Activated naive CD4-positive, alpha-beta T cell treated with anti-CD3 and anti-CD28 coated beads for 36 hours (primary cell): ENCODE measurements at regions not wholly inside any gene's neighbourhood (a gene's known extent, or its start where the extent isn't known, plus 50 kb on each side); places are given as distances from the start of the nearest gene placed in this dataset.
"Not testable (repeated sequence)": the region's sequence is repeated elsewhere in the genome, so short reads cannot be mapped to it uniquely, and the experiment has no call there.

Experiments
- CTCF ChIA-PET: fragments of 350-600 bp; sonication (Branson Sonifier 250); formaldehyde crosslinking; loops from one replicate; lab custom pipeline; 2021; ENCODE audit warnings: antibody characterized with exemption; lab: Charles Lee
- DNase-seq: peaks from one replicate; pipeline ENCODE4 v3.0.0-alpha.2; 2020
- H3K27ac Mint-ChIP-seq: one replicate; pipeline ENCODE4 v1.8.0; 2021; ENCODE audit warnings: mild to moderate bottlenecking, mixed read lengths
- H3K27me3 Mint-ChIP-seq: one replicate; pipeline ENCODE4 v1.8.0; 2021; ENCODE audit warnings: low read depth, mixed read lengths
- H3K36me3 Mint-ChIP-seq: one replicate; pipeline ENCODE4 v1.8.0; 2021; ENCODE audit warnings: low read depth, mixed read lengths
- H3K4me1 Mint-ChIP-seq: one replicate; pipeline ENCODE4 v1.8.0; 2021; ENCODE audit warnings: low read depth, mixed read lengths
- H3K4me3 Mint-ChIP-seq: one replicate; pipeline ENCODE4 v1.8.0; 2021; ENCODE audit warnings: mild to moderate bottlenecking, moderate library complexity, mixed read lengths
- H3K9me3 Mint-ChIP-seq: one replicate; pipeline ENCODE4 v1.8.0; 2021; ENCODE audit warnings: mixed read lengths
- intact Hi-C: fragments of 100-400 bp; cut with micrococcal nuclease; formaldehyde crosslinking; loops from one replicate; pipeline ENCODE4 v1.15.1; 2023

GRCh38 chr16:26365161-26365940, 673.6 kb downstream of the HS3ST4 start:
- Mint-ChIP-seq H3K36me3 (no peaks in the 10 kb centered on the region), H3K27me3 (peaks cover 14% of the 10 kb centered on the region), H3K4me1 (no peaks in the 10 kb centered on the region), H3K4me3 (no peak overlapping the region), H3K9me3 (no peaks in the 10 kb centered on the region), H3K27ac (no peak overlapping the region)
- CTCF ChIA-PET: no interaction called here
- no peak for DNase-seq
- intact Hi-C loops: no loop called here

- CTCF ChIA-PET: no interaction called here
- H3K4me1 Mint-ChIP-seq: no peaks in the 10 kb centered on the region
- H3K27me3 Mint-ChIP-seq: peaks cover 5% of the 10 kb centered on the region
- no peak for DNase-seq
- intact Hi-C loops: no loop called here
- H3K4me3 Mint-ChIP-seq: no peak overlapping the region
- no peak overlapping the region for H3K27ac Mint-ChIP-seq
- no peaks in the 10 kb centered on the region for H3K36me3 Mint-ChIP-seq
- no peaks in the 10 kb centered on the region for H3K9me3 Mint-ChIP-seq
Measured at GRCh38 chr16:26371349-26371869, 679.6 kb downstream of the HS3ST4 start.

GRCh38 chr16:26374279-26374925, 682.6 kb downstream of the HS3ST4 start:
- no peaks in the 10 kb centered on the region for H3K27me3 Mint-ChIP-seq
- intact Hi-C loops: no loop called here

GRCh38 chr16:26382586-26382985, 684.1 kb upstream of the C16orf82 start:
- H3K27me3 Mint-ChIP-seq: peaks cover 4% of the 10 kb centered on the region
- H3K27ac Mint-ChIP-seq: no peak overlapping the region
- H3K36me3 Mint-ChIP-seq: no peaks in the 10 kb centered on the region
- CTCF ChIA-PET: no interaction called here
- H3K9me3 Mint-ChIP-seq: no peaks in the 10 kb centered on the region
- no peak overlapping the region for H3K4me3 Mint-ChIP-seq
- no peak for DNase-seq
- intact Hi-C loops: no loop called here
- no peaks in the 10 kb centered on the region for H3K4me1 Mint-ChIP-seq

More at GRCh38 chr16:26374279-26374925, 682.6 kb downstream of the HS3ST4 start:
- no peak for DNase-seq
- CTCF ChIA-PET: no interaction called here
- Mint-ChIP-seq H3K4me3 (no peak overlapping the region), H3K4me1 (no peaks in the 10 kb centered on the region), H3K27ac (no peak overlapping the region), H3K9me3 (no peaks in the 10 kb centered on the region), H3K36me3 (no peaks in the 10 kb centered on the region)

- intact Hi-C loops: no loop called here
Measured at GRCh38 chr16:26386096-26386495, 680.6 kb upstream of the C16orf82 start.

GRCh38 chr16:26391833-26392232, 674.9 kb upstream of the C16orf82 start:
- CTCF ChIA-PET: no interaction called here
- Mint-ChIP-seq H3K27me3 (peaks cover 14% of the 10 kb centered on the region), H3K36me3 (no peaks in the 10 kb centered on the region), H3K4me3 (no peak overlapping the region), H3K9me3 (no peaks in the 10 kb centered on the region), H3K4me1 (no peaks in the 10 kb centered on the region), H3K27ac (no peak overlapping the region)
- no peak for DNase-seq
- intact Hi-C loops: no loop called here

More at GRCh38 chr16:26386096-26386495, 680.6 kb upstream of the C16orf82 start:
- CTCF ChIA-PET: no interaction called here
- H3K4me1 Mint-ChIP-seq: no peaks in the 10 kb centered on the region
- H3K27ac Mint-ChIP-seq: no peak overlapping the region
- H3K4me3 Mint-ChIP-seq: no peak overlapping the region
- no peaks in the 10 kb centered on the region for H3K36me3 Mint-ChIP-seq
- H3K9me3 Mint-ChIP-seq: no peaks in the 10 kb centered on the region
- no peak for DNase-seq
- peaks cover 7% of the 10 kb centered on the region for H3K27me3 Mint-ChIP-seq

GRCh38 chr16:26394409-26394808, 672.3 kb upstream of the C16orf82 start:
- H3K27me3 Mint-ChIP-seq: peaks cover 14% of the 10 kb centered on the region

GRCh38 chr16:26395700-26396099, 671.0 kb upstream of the C16orf82 start:
- Mint-ChIP-seq H3K36me3 (no peaks in the 10 kb centered on the region), H3K9me3 (no peaks in the 10 kb centered on the region), H3K4me1 (no peaks in the 10 kb centered on the region), H3K4me3 (no peak overlapping the region), H3K27me3 (peaks cover 11% of the 10 kb centered on the region), H3K27ac (no peak overlapping the region)
- no peak for DNase-seq
- CTCF ChIA-PET: no interaction called here
- intact Hi-C loops: no loop called here

More at GRCh38 chr16:26394409-26394808, 672.3 kb upstream of the C16orf82 start:
- H3K27ac Mint-ChIP-seq: no peak overlapping the region
- intact Hi-C loops: no loop called here
- no peaks in the 10 kb centered on the region for H3K4me1 Mint-ChIP-seq
- no peak for DNase-seq
- H3K4me3 Mint-ChIP-seq: no peak overlapping the region
- no peaks in the 10 kb centered on the region for H3K36me3 Mint-ChIP-seq
- H3K9me3 Mint-ChIP-seq: no peaks in the 10 kb centered on the region
- CTCF ChIA-PET: no interaction called here

GRCh38 chr16:26396511-26397235, 670.1 kb upstream of the C16orf82 start:
- Mint-ChIP-seq H3K9me3 (no peaks in the 10 kb centered on the region), H3K27ac (no peak overlapping the region), H3K4me3 (no peak overlapping the region), H3K27me3 (peaks cover 12% of the 10 kb centered on the region), H3K4me1 (no peaks in the 10 kb centered on the region), H3K36me3 (no peaks in the 10 kb centered on the region)
- DNase-seq: no peak
- CTCF ChIA-PET: no interaction called here
- intact Hi-C loops: no loop called here

- peaks cover 19% of the 10 kb centered on the region for H3K27me3 Mint-ChIP-seq
- H3K4me1 Mint-ChIP-seq: no peaks in the 10 kb centered on the region
- intact Hi-C loops: no loop called here
- no peak for DNase-seq
- H3K4me3 Mint-ChIP-seq: no peak overlapping the region
- CTCF ChIA-PET: interaction anchor here (0.7 kb wide), 1 partner anchor 1329 kb away, joined by 3 read pairs; no protein-coding TSS in a partner anchor
- peaks cover 12% of the 10 kb centered on the region for H3K9me3 Mint-ChIP-seq
- H3K36me3 Mint-ChIP-seq: no peaks in the 10 kb centered on the region
- no peak overlapping the region for H3K27ac Mint-ChIP-seq
Measured at GRCh38 chr16:26413780-26414179, 652.9 kb upstream of the C16orf82 start.

- not testable (repeated sequence) for H3K27me3 Mint-ChIP-seq
Measured at GRCh38 chr16:26419458-26419857, 647.3 kb upstream of the C16orf82 start.

GRCh38 chr16:26430618-26431017, 636.1 kb upstream of the C16orf82 start:
- no peak overlapping the region for H3K27ac Mint-ChIP-seq
- H3K36me3 Mint-ChIP-seq: no peaks in the 10 kb centered on the region
- H3K9me3 Mint-ChIP-seq: peaks cover 8% of the 10 kb centered on the region
- H3K4me1 Mint-ChIP-seq: no peaks in the 10 kb centered on the region
- no peak overlapping the region for H3K4me3 Mint-ChIP-seq
- DNase-seq: no peak
- peaks cover 8% of the 10 kb centered on the region for H3K27me3 Mint-ChIP-seq
- intact Hi-C loops: no loop called here
- CTCF ChIA-PET: no interaction called here

More at GRCh38 chr16:26419458-26419857, 647.3 kb upstream of the C16orf82 start:
- H3K4me1 Mint-ChIP-seq, CTCF ChIA-PET, H3K36me3 Mint-ChIP-seq, H3K9me3 Mint-ChIP-seq, H3K4me3 Mint-ChIP-seq, H3K27ac Mint-ChIP-seq, intact Hi-C loops, DNase-seq: not testable (repeated sequence)
